ENCODE measurements at regions not wholly inside any gene's neighbourhood (a gene's known extent, or its start where the extent isn't known, plus 50 kb on each side); places are given as distances from the start of the nearest gene placed in this dataset.
"Not testable (repeated sequence)": the region's sequence is repeated elsewhere in the genome, so short reads cannot be mapped to it uniquely, and the experiment has no call there.

DNA sequence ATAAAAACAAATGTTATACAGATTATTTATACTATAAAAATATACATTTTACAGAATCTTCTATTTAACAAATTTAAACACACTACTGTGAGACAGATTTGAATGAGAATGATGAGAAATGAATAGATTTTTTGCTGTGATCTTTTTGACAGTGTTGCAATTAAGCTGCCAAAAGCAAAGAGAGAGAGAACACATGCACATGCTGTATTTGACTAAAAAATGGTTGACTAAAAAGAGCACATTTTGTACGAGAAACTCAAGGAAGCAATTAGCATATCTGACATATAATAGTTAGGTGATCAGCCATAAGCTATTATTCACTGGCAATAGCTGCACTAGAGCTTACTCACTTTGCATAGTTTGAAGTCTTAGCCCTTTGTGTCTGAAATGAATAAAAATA lies 115.8 kb downstream of the SYT10 start:
- DNase-seq (ENCODE audit: low read depth): no peak

- peak; percentile 2 for DNase-seq (ENCODE audit: low read depth)
Measured at GRCh38 chr12:33322519-33322918, 117.1 kb downstream of the SYT10 start.

DNA sequence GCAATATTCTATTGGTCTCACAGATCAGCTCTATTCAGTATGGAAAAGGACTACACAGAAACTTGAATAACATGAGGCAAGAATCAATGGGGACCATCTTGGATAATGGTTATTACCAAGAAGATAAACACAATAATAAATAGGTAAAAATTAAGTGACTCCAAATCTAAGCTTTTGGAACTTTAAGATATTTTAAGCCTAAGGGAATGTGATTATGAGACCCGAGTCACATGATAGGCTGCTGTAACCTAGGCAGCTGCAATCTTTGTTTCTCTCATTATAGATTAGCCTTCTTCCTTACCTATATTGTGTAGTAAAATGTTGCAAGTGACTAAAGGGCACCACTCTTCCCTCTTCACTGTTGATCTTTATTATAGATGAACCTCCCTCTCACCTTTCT lies 121.9 kb downstream of the SYT10 start:
- no peak for DNase-seq (ENCODE audit: low read depth)

DNA sequence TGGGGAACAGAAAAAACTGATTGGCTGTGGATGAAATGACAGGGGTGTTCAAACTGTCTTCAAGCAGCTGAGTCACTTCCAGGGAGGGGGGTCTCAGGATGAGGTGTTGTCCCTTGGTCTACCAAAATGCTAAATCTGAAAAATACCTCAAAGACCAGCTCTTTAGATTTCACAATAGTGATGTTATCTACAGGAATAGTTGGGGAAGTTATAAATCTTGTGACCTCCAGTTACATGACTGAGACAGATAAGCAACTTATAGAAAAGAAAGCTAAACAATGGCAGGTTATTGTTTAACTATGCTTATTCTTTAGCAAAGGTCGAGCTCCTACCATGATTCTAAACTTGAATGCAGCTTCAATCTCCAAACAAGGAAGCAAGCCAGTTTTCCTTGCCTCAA lies 125.4 kb downstream of the SYT10 start:
- DNase-seq (ENCODE audit: low read depth): no peak

DNA sequence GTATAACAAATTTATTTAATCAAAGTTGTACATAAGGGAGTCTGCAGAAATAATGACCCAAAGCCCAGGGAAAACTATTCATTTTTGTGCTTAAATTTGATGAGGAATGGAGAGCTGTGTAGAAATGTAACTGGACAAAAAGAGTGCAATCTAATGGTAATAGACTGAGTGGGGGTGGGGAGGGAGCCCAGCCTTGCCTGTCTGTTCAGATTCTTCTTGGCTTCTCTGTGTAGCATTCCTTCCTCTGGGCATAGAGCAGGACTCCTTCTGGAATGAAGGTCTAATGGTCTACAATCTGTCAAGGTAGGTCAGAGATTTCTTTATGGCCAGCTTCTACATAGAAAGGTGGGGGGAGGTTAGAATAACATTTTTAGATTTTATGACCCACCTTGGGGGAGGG lies 126.1 kb downstream of the SYT10 start:
- DNase-seq (ENCODE audit: low read depth): no peak

DNA sequence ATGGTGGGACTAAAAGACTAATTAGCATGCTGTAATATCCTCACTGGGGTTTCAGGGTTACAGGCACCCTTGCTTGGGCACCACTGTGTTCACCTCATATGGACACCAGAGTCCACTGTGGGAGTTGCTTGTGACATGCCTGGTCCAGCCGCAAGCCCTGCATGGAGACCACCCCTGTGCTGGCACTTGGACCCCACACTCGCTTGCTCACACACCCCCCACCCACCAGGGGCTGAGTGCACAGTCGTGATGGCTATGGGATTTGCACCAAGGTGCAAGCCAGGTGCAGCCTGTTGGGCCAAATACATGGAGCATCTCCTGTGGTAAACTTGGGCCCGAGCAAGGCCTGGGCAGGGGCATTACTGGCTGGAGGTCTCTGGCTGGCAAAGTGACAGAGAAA lies 129.1 kb downstream of the SYT10 start:
- no peak for DNase-seq (ENCODE audit: low read depth)

DNA sequence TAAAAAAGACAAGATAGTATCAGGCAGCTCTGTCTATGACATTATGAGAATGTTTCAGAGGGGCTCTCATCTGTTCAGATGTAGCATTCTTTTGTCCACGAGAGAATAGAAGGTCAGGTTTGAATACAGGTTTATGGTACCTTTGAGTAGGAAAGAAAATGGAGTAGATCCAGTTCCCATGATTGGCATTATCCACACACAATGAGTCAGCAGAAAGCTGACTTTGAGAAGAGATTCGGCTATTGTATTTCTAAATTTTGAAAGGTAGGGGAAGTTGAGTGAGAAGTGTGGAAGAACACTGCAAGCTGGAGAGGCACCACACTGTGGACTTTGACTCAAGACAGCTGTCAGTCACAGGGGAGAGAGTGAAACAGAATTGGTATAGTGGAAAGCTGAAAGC lies 135.4 kb downstream of the SYT10 start:
- DNase-seq (ENCODE audit: low read depth): no peak

GRCh38 chr12:33296529-33296928 lies 143.1 kb downstream of the SYT10 start:
- no peak for DNase-seq (ENCODE audit: low read depth)

DNA sequence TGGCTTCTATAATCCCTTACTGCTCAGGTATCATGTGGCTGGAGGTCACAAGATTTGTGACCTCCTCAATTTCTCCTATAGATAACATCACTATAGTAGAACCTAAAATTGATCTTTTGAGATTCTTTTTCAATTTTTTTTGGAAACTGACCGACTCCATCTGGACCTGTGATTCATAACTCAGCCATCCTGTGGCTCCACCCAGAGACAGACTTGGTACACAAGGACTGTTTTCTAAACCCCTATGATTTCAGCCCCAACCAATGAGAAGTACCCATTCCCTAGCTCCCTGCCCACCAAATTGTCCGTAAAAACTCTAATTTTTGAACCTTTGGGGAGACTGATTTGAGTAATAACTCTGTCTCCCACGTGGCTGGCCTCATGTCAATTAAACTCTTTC lies 148.9 kb downstream of the SYT10 start:
- no peak for DNase-seq (ENCODE audit: low read depth)

DNA sequence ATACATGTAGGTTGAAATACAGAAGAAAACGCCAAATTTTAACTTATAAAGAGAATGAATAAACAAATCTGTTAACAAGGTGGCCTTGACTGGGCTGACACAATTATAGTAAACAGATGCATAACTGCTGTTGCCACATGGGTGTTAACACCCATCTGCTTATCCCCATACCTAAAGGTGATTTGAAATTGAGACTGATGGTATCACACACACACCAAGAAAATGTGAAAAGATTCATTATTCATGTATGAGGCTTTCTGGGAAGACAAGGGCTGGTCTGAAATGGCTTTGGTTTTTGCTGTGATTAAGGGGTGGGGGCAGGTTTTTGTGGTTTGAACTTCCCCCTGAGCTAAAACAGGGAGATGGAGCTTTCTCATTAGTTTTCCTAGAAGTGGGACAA lies 156.6 kb downstream of the SYT10 start:
- no peak for DNase-seq (ENCODE audit: low read depth)

- no peak for DNase-seq (ENCODE audit: low read depth)
Measured at GRCh38 chr12:33277376-33277775, 162.2 kb downstream of the SYT10 start.

GRCh38 chr12:33267641-33268040 lies 172.0 kb downstream of the SYT10 start:
- DNase-seq (ENCODE audit: low read depth): no peak

- DNase-seq (ENCODE audit: low read depth): no peak
Measured at GRCh38 chr12:33265900-33266299, 173.7 kb downstream of the SYT10 start.

DNA sequence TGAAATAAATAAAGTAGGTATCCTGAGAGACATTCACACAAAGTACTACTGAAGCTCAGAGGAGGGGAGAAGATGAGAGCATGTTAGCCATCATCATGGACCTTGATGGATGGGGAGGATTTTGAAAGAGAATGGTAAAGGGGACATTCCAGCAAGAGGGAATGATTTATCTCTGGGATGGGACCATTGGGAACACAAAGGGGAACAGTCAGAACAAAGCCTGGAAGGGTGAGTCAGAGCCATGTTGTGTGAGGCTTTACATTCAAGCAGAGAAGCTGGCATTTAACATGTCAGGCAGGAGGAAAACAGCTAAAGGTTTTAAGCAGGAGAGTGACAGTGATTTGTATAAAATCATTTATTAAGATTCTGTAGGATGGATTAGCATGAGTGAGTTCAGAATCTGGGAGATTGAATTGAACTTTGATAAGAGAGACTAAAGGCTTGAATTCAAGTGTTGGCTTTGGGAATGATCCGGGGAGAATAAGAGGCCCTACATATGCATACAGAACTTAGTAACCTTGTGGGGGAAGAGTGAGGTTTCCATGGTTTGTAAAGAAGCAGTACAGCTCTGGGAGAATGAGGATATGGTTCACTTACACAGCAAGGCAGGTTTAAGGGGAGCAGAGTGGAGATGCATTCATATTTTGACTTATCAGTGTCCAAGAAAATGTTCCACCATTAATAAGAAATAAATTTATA lies 174.4 kb downstream of the SYT10 start:
- no peak for DNase-seq (ENCODE audit: low read depth)

- DNase-seq (ENCODE audit: low read depth): peak; percentile 4
Measured at GRCh38 chr12:33253178-33253577, 186.4 kb downstream of the SYT10 start.

DNA sequence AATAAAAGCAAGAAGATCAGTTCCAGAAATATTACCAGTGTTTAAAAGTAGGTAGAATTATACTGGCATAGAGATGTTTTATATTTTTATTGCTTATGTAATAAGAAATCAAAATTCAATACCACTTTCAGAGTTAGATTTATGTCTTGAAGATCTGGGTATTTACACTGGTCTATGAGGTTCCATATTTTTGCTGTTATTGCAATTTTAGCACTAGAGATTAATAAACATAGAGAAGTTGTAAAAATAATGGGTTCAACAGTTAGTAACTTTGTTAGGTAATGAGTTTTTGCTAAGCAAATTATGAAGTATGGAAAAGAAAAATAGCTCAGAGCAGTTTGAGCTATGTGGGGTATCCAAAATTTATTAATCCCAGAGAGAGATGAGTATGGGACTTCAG lies 188.1 kb downstream of the SYT10 start:
- DNase-seq (ENCODE audit: low read depth): no peak

- no peak for DNase-seq (ENCODE audit: low read depth)
Measured at GRCh38 chr12:33248364-33248763, 191.3 kb downstream of the SYT10 start.

GRCh38 chr12:33247625-33248024 lies 192.0 kb downstream of the SYT10 start:
- no peak for DNase-seq (ENCODE audit: low read depth)

GRCh38 chr12:33245434-33245833 lies 194.2 kb downstream of the SYT10 start:
- no peak for DNase-seq (ENCODE audit: low read depth)

GRCh38 chr12:33226671-33227070 lies 212.9 kb downstream of the SYT10 start:
- no peak for DNase-seq (ENCODE audit: low read depth)

GRCh38 chr12:33223956-33224355 lies 215.7 kb downstream of the SYT10 start:
- DNase-seq (ENCODE audit: low read depth): no peak

DNA sequence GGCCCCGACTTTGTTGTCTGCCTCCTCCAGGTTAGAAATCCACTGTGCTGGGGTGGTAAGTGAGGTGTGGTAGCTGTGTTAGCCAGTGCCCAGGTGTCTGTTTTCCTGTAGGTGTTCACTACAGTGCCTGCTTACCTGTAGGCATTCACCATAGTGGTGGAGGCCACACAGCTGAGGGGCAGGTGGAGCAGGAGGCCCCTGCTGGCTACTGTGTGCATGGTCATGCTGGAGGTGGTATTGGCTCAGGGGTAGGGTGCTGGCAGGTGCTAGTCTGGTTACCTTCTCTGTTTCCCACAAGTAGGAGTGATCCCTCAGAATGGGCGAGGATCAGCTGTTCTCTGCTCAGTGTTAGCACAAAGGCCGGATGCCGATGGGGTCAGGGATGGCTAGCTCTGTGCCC lies 217.3 kb downstream of the SYT10 start:
- DNase-seq (ENCODE audit: low read depth): no peak

- DNase-seq (ENCODE audit: low read depth): no peak
Measured at GRCh38 chr12:33205981-33206380, 233.6 kb downstream of the SYT10 start.

DNA sequence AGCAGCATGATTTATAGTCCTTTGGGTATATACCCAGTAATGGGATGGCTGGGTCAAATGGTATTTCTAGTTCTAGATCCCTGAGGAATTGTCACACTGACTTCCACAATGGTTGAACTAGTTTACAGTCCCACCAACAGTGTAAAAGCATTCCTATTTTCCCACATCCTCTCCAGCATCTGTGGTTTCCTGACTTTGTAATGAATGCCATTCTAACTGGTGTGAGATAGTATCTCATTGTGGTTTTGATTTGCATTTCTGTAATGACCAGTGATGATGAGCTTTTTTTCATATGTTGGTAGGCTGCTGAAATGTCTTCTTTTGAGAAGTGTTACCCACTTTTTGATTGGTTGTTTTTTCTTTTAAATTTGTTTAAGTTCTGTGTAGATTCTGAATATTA lies 245.2 kb downstream of the SYT10 start:
- DNase-seq (ENCODE audit: low read depth): not testable (repeated sequence)
